SH-SY5Y (cell line): ENCODE measurements at regions not wholly inside any gene's neighbourhood (a gene's known extent, or its start where the extent isn't known, plus 50 kb on each side); places are given as distances from the start of the nearest gene placed in this dataset.

ENCODE experiments used
- GATA2 ChIP-seq: IDR thresholded peaks from 2 replicates; pipeline ENCODE4 v1.6.1; 2011; ENCODE audit warnings: mild to moderate bottlenecking, low read depth, low read length
- GATA3 ChIP-seq: IDR thresholded peaks from 2 replicates; pipeline ENCODE4 v1.6.1; 2011; ENCODE audit warnings: low read depth, mild to moderate bottlenecking, low read length, moderate library complexity

GRCh38 chr20:40967700-40968099, 60.9 kb upstream of the TOP1 start:
- TF ChIP-seq GATA3 (no peak), GATA2 (no peak)
